Renal cortical epithelial cell (primary cell): ENCODE measurements at regions not wholly inside any gene's neighbourhood (a gene's known extent, or its start where the extent isn't known, plus 50 kb on each side); places are given as distances from the start of the nearest gene placed in this dataset.
"Not testable (repeated sequence)": the region's sequence is repeated elsewhere in the genome, so short reads cannot be mapped to it uniquely, and the experiment has no call there.

Source experiments
- DNase-seq: peaks from one replicate; pipeline ENCODE4 v3.0.0-alpha.2; 2011; ENCODE audit warnings: low read depth

DNA sequence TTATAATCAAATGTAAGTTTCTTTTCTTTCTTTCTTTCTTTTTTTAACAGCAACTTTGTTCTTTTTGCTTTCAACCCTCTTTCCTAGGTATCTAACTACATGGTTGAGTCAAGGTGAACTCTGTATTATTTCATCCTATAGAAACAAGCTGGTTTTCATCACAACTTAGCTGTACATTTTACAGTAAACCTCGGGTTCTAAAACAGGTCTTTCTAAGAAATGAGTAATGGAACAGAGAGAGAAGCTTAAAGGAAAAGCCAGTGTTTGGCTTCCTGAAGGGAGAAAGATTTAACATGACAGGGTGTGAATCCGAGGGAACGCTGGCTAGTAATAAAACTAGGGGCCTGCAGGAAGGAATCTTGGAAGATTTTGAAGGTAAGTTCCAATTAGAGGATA lies 143.4 kb upstream of the ITGB1 start:
- DNase-seq: no peak

DNA sequence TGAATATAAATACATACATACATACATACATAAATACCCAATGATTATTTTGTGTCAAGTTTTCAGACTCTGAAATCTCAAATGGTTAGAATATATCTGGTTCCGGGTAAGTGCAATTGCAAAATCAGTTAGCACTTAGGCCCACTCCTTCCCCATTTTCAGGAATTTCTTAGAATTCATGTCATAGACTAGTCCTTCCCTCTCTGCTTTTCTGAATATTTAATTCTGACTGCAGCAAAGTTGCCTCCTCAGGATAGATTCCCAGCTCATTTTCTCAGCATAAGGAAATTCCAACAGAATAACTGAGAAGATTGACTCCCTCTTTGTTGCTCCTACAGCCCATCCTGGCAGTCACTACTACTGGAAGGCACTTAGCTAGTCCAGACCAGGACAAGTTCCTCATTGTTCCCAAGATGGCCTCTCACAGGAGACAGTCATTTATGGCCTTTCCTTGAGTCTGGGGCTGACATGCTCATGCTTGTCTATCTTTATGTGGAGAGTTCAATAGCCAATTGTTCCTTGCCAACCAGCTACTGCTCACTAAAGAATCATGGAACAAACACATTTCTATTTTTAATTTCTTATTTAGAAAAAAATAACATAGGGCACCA lies 142.9 kb upstream of the ITGB1 start:
- DNase-seq: no peak

DNA sequence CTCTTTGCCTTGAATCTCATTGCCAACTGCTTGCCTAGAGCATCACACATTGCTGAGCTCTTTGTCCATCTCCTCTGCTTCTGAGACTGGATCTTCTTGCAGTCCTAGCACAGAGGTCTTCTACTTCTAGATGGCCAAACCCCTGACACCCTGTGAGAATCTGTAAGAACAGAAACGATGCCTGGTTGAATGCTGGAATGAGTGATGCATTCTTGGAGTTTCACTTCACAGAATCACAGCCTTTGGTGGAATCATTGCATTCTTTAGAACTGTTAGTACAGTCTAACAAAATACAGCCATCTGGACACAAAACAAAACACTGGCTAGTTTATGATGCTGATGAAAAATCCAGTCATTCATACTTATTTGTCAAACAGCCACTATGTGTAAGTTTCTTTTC lies 141.7 kb upstream of the ITGB1 start:
- no peak for DNase-seq

DNA sequence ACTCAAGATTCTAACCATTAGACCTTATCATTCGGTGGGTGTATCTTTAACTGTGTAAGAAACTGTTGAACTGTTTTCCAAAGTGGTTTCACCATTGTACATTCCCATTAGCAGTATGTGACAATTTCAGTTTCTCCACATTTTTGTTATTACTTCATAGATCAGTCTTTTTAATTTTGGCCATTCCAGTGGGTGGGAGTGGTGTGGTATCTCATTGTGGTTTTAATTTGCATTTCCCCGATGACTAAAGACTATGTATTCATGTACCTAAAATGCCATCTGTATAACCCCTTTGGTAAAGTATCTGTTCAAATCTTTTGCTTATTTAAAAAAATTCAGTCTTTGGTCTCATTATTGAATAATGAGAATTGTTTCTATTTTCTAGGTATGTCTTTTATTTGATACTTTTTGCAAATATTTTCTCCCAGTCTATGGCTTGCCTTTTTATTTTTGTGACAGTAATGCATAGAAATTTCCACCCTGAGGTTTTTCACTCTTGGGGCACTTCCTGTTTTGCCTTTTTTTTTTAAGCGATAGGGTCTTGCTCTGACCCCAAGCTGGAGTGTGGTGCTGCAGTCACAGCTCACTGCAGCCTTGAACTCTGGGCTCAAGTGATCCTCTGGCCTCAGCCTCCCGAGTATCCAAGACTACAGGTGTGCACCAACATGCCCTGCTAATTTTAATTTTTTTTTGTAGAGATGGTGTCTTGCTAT lies 141.1 kb upstream of the ITGB1 start:
- DNase-seq: no peak

DNA sequence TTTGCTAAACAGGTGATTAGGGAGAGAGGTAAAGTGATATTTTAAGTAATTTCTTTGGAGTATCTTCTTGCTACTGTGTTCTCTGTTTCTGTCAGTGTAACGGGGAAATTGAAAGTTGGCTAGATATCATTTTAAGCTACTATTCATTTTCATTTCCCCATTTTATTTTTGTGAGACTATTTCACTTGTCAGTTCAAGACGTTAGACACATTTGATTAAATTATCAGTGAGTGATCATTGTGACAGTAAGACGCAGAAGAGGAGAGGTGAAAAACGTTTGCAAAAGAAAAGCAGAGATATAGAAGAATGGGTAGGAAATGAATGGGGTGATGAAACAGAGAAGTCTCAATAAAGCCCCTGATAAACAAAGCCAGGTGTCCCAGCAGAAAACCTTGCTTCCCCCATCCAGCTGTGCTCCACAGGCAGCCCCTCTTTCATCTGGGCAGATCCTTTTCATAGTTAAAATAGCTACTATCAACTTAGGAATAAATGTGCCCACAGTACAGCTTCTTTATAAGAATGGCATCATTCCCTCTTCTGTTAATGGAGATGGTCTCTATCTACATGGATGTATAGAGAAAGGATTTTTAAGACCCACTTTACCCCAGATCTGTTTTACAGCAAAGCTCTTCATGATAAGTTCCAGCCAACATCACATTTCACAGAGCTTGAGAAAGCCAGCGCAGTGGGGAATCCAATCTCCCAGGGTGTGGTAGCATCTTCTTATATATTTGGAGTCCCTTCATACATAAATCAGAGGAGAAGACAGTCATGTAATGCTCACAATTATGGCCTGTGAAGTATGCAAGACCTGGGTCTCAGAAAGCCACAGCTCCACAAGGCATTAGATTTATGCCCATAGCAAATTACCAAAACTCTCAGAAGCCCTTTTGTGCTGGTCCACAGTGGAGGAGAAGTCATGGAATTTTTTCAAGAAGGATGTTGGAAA lies 138.1 kb upstream of the ITGB1 start:
- DNase-seq: no peak

DNA sequence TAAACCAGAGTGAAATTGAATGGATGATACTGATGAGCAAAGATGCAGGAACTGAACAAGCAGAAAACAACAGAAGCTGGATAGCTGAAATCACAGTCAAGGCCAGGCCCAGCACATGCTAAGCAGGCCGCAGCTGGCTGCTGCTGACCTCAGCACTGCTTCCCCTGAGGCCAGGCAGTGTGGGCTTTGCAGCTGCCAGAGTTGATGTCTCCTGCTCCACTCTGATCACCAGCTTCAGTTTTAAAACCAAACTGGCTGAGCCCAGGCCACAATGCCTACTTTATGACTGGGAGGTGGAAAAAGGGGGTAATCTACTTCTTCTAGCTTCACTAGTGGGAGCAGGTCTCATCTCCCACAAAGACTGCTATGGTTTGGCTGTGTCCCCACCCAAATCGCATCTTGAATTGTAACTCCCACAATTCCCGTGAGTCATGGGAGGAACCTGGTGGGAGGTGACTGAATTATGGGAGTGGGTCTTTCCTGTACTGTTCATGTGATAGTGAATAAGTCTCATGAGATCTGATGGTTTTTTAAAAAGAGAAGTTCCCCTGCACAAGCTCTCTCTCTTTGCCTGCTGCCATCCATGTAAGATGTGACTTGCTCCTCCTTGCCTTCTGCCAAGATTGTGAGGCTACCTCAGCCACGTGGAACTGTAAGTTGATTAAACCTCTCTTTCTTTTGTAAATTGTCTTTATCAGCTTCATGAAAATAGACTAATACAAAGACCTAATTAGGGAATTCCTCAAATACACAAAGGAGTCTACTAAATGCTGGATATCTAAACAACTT lies 136.4 kb upstream of the ITGB1 start:
- DNase-seq: no peak

DNA sequence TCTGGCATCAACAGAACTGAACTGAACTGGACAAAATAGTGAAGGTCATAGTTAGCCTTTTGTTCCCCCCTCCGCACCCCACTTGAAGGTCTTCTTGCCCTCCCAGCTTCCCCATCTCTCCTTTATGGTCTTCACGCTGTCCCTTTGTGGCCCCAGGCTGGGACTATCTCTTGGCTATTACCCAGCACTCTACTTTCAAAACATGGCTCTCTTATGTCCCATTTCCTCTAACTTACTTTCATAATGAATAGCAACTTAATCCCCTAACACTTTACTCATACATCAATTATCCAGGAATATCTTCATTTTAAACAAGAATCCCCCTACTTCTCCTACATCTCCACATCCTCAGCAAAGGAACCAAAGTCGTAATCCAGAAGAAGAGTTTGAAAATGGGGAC lies 135.3 kb upstream of the ITGB1 start:
- no peak for DNase-seq

DNA sequence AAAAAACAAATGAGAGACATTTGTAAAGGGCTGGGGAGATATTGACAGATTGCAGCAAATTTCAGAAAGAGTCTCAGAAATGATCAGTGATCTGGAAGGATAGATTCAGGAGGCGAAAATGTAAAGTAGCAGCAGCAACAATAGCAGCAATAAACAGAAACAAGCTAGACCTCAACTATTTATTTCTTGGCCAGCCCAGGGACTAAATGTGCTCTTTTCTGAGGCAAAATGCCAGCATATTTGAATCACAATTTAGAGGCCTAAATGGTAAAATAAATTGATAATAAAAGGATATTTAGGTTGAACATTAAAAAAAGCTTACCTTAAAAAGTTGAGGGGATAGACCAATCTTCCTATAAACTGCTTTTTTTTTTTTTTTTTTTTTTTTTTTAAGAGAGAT lies 134.6 kb upstream of the ITGB1 start:
- no peak for DNase-seq

DNA sequence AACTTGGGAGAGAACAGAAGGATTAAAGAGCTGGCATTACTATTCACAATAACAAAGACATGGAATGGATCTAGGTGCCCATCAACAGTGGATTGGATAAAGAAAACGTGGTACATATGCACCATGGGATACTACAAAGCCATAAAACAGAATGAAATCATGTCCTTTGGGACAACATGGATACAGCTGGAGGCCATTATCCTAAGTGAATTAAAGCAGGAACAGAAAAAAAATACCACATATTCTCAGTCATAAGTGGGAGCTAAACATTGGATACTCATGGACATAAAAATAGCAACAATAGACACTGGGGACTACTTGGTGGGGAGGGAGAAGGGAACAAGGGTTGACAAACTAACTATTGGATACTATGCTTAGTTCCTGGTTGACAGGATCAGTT lies 133.2 kb upstream of the ITGB1 start:
- no peak for DNase-seq

DNA sequence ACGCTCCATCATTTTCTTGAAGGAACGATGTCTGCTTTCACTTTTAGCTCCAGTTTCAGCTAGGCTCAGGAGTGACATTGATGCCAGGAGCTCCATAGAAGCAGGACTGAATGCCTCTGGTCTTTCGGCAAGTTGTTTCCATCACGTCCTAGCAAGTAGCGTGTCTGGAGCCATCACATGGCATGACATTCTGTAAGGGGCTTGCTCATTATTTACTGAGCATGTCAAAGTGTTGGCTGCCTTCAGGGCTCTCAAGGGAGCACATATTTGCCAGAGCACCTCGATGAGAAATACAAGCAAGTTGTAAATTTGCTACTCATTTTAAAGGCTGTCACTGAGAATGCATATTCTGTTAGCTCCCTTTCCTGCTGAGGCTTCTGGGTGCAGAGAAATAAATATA lies 131.0 kb upstream of the ITGB1 start:
- DNase-seq: no peak

DNA sequence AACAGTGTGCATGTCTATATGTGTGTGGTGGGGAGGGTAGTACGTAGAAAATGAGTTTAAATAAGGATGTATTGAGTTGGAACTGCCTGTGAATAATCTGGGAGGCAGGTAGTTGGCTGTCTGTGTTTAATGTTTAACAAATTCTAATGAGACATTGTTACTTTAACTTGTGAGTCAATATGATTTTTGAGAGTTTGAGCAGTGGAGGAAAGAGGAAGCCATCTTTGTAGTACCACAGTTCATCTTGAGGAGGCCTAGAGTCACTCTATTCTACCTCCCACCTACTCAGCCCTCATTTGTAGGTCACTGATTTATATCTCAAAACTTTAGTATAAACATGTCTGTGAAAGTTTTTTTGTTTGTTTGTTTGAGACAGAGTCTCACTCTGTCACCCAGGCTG lies 129.9 kb upstream of the ITGB1 start:
- DNase-seq: peak; percentile 79

DNA sequence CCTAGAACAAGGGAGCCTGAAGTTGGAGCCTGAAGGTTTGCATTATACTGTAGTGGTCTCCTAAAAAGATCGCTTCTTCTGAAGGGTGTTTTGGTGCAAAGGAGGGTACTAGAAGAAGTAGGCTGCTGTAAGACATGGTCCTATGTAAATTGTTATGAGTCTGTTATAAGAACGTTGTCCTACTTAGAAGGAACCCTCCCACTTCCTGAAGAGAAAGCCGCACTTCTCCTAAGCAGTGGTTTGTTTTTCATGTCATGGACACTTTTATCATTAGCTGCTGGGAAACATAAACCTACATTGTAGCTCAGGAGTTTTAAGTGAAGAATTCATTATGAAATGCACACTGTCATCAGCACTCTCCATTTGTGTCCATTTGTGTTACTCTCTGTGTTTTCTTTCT lies 129.1 kb upstream of the ITGB1 start:
- DNase-seq: no peak

DNA sequence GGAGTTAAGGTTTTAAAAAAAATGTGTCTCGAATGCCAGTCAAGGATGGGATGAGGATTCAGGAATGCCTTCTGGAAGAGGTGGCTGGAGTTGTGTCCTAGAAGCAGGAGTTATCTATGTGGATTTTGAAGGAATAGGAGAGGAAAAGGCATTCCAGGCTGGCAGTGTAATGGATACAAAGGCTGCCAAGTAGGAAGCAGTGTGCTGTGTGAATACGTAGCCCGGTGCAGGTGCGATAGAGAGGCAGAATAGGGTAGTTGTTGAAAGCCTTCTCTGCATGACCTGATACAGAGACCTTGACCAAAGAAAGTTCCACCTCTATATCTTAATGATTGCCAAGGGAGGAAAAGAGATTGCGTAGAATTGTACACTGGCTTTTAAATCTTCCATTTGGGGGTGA lies 128.1 kb upstream of the ITGB1 start:
- DNase-seq: no peak

DNA sequence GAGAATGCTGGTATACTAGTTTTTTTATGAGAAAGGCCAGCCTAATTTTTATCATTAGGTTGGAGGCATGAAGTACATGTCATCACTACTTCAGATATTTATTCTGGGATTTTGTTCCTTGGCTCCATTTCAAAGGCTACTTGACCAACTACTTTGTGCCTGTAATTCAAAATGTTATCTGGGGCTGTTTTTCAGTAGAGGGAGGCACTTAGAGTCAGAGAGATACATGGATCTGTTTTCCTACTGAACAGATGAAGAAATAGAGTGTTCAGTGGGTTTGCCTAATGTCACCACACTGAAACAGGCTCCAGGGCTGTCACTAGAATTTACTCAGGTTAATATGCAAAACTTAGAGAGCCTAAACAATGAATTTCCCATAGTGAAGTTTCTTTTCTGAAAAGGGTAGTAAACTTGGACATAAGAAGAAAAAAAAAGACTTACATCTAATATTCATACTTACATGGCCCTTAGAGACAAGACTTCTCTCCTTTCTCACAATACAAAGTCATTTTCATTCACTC lies 127.3 kb upstream of the ITGB1 start:
- no peak for DNase-seq

DNA sequence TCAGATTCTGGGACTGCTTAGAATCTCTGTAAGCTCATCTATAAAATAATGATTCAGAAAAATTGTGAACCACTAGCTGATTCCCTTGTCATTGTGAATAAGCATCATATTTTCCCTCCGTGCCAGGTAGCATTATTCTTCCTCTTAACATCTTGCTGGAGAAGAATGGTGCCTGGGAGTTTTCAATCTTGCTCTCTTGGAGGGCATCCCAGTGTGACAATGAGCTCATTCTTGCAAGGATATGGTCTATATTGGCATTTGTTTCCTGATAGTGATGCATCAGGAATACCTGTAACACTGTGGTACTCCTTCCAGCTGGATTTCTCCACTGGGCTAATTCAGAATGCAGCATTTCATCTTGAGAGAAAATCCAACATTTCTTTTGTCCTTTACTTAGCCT lies 126.4 kb upstream of the ITGB1 start:
- DNase-seq: no peak

DNA sequence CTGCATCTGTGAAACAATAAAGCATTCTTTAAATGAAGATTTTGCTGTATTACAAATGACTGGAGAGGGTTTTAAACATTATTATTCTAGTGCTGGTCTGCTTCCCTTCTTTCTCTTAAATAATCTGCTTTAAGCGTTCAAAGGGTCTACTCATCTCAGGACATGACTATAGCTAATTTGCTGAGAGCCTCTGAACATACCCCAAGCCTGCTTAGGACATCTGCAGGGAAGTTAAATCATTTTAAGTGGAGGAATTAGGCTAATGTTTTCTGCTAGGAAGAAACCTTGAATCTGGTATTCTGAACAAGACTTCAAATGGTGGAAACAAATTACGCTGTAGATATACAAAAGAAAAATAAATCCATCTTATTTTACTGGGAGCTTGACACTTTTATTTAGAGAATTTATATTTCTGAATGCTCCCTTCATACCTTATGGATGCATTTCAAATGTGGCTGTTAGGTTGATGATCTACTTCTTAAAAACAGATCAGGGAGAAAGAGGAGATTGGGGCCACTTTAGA lies 124.4 kb upstream of the ITGB1 start:
- DNase-seq: no peak

DNA sequence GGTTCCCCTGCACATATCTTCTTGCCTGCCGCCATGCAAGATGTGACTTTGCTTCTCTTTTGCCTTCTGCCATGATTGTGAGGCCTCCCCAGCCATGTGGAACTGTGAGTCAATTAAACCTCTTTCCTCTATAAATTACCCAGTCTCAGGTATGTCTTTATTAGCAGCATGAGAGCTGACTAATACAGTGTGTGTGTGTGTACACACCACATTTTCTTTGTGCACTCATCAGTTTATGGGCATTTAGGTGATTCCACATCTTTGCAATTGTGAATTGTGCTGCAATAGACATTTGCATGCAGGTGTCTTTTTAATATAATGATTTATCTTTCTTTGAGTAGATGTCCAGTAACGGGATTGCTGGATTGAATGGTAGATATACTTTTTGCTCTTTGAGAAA lies 122.4 kb upstream of the ITGB1 start:
- DNase-seq: not testable (repeated sequence)

DNA sequence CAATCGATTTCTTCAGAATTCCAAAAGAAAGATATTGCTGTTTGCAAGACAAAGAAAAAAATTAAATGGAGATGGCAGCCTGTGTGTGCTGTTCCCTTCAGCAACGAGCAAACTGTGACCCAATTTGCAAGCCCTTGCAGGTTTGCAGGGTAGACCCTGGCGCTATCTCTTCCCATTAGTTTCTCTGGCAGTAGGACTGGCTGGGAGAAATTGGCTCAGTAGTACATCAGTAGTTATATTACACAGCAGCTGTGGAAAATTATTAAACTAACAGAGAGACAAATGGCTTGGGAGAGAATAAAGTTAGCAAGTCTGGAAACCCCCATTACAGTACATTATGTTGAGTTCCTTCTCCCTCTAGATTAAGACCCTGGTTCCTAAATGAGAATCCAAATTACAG lies 116.4 kb upstream of the ITGB1 start:
- DNase-seq: no peak

DNA sequence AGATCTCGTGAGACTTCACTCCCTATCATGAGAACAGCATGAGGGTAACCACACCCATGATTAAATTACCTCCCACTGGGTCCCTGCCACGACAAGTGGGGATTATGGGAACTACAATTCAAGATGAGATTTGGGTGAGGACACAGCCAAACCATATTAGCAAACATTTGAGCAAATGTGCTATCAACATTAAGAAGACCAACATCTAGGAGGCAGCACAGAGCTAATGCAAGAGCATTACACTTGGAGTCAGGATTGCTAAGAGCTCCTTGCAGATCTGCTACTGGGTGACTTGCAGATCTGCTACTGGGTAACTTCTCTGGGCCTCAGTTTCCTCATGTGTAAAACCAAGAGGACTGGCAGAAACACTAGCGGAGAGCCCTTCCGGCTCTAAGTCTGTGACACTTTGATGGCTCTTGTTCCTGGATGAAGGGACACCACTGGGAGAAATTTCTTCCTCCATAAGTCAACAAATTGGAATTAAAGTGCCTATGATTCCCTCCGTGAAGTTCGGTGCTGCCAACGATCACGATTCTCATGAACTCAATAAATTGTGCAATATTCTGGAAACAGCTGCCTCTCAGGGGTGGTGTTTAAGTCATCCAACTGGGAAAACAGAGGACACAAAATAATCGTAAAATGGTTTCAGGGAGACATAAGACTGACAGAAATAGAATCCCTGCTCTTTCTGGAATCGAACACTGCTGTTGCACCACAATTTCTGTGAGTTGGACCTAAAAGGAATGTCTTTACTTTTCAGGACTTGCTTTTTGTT lies 115.8 kb upstream of the ITGB1 start:
- DNase-seq: no peak

DNA sequence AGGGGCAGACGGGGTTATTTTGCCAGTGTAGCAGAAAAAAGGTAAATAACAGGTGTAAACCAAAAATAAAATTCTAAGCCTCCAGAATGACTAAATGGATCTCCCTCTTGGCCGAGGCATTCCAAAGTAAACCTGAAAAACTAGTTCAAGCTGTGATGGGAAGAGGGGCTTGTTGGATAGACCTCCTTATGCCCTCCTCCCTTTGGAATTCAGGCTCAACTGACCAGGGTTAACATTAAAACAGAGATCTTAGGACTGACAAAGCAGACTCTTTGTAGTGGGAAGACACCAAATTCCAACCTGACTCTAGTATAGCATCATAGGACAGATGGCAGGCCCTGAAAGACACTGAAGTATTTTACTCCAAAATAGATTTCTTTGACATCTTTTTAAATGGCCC lies 113.8 kb upstream of the ITGB1 start:
- DNase-seq: no peak

DNA sequence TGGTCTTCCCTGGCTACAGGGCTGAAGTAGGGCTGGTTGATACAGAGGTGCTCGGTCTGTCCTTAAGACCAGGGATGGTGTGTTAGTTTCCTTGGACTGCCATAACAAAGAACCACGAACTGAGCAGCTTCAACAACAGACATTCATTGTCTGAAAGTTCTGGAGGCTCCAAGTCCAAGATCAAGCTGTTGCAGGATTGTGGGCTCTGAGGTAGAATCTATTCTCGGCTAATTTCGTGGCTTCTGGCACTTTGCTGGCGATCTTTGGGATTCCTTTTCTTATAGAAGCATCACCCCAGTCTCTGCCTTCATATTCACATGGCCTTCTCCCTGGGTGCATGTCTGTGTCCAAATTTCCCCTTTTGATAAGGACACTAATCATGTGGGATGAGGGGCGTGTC lies 112.1 kb upstream of the ITGB1 start:
- DNase-seq: no peak
